ENCODE measurements at regions not wholly inside any gene's neighbourhood (a gene's known extent, or its start where the extent isn't known, plus 50 kb on each side); places are given as distances from the start of the nearest gene placed in this dataset.

DNA sequence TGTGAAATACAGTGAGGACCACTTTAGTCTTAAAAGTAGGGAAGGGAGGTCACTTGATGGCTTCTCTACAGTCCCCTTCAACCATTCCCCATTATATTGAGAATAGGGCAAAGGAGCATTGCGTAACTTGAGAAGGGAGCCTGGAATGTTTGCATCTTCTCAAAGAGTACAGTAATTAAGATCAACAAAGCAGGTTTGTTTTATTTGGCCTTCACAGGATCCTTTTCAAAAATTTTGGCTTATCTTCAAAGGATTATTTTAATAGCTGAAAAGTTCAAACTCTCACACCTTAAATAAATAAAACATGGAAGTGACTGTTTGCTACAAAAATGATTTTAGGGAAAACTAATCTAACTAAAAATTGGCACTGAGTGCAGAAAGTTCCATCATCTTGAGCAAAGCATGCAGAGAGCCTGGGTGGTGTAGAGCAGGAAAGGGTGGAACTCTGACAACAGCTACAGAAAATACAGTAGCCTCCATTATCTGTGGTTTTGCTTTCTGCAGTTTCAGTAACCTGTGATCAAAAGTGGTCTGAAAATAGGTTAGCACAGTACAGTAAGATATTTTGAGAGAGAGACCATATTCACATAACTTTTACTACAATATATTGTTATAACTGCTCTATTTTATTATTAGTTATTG, 214.0 kb downstream of the MDFIC start:
- DNase-seq: peak in 2 of 3 donors; percentile 25 to 50
- no CpG with 5 or more reads among the region's 1 CpG for WGBS (ENCODE audit: insufficient coverage)
- ChIA-PET CTCF (interaction anchor here (0.8 kb wide), 1 partner anchor 21 kb away, joined by 3 read pairs; no protein-coding TSS in a partner anchor), POLR2A (no interaction called here)
- Histone ChIP-seq H3K36me3 (ENCODE audit: control insufficient read depth in 4 of 4, insufficient read depth in 4 of 4, low read length in 3 of 4) (peaks cover 0 to 4% (median 0%) of the 10 kb centered on the region in 4 experiments), H3K4me1 (ENCODE audit: control extremely low read depth in 1 of 4, control insufficient read depth in 4 of 4, insufficient read depth in 4 of 4, low read length in 3 of 4) (peaks cover 12 to 36% (median 23%) of the 10 kb centered on the region in 4 experiments), H3K27ac (ENCODE audit: insufficient read depth in 1 of 2, low read depth in 1 of 2, low read length in 2 of 2, poor library complexity in 1 of 2, severe bottlenecking in 2 of 2) (no peak overlapping the region), H3K9me3 (ENCODE audit: control extremely low read depth in 1 of 5, control insufficient read depth in 4 of 5, insufficient read depth in 2 of 5, low read depth in 1 of 5, low read length in 4 of 5) (peaks cover 0 to 3% (median 0%) of the 10 kb centered on the region in 5 experiments), H3K4me3 (ENCODE audit: control insufficient read depth in 1 of 7, extremely low read depth in 1 of 7, insufficient read depth in 4 of 7, low read depth in 2 of 7, low read length in 6 of 7) (peak overlapping the region in 1 of 7 experiments; percentile 2), H3K27me3 (replicated peaks in 2 of 5; ENCODE audit: control insufficient read depth in 4 of 5, insufficient read depth in 5 of 5, low read length in 4 of 5) (no peaks in the 10 kb centered on the region)

DNA sequence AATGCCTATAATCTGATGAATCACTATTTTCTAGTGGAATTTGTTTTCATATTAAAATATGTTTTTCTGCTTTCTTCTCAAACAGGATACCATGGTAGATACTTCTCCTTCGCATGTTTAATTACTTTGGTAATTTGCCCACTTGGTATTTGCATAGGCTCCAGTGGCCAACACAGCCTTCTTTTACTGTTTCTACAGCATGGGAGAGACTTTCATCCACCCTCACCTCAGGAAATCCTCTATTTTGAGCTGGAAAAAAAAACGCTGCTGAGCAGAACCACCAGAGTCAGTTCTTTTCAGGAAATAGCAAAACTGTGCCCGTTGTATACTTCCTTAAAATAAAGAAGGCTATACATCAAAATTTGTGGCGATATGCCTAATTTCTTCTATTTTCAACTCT, 213.3 kb downstream of the MDFIC start:
- H3K36me3 ChIP-seq (ENCODE audit: control insufficient read depth in 4 of 4, insufficient read depth in 4 of 4, low read length in 3 of 4): peaks cover 0 to 4% (median 0%) of the 10 kb centered on the region in 4 experiments
- H3K4me1 ChIP-seq (ENCODE audit: control extremely low read depth in 1 of 4, control insufficient read depth in 4 of 4, insufficient read depth in 4 of 4, low read length in 3 of 4): peaks cover 12 to 36% (median 23%) of the 10 kb centered on the region in 4 experiments
- H3K4me3 ChIP-seq (ENCODE audit: control insufficient read depth in 1 of 7, extremely low read depth in 1 of 7, insufficient read depth in 4 of 7, low read depth in 2 of 7, low read length in 6 of 7): peak overlapping the region in 1 of 7 experiments; percentile 43
- POLR2A ChIA-PET: no interaction called here
- H3K9me3 ChIP-seq (ENCODE audit: control extremely low read depth in 1 of 5, control insufficient read depth in 4 of 5, insufficient read depth in 2 of 5, low read depth in 1 of 5, low read length in 4 of 5): peaks cover 0 to 6% (median 0%) of the 10 kb centered on the region in 5 experiments
- 0% methylated on average over 3 of the region's 4 CpGs for WGBS (ENCODE audit: insufficient coverage)
- H3K27me3 ChIP-seq (replicated peaks in 2 of 5; ENCODE audit: control insufficient read depth in 4 of 5, insufficient read depth in 5 of 5, low read length in 4 of 5): no peaks in the 10 kb centered on the region
- no peak overlapping the region for H3K27ac ChIP-seq (ENCODE audit: insufficient read depth in 1 of 2, low read depth in 1 of 2, low read length in 2 of 2, poor library complexity in 1 of 2, severe bottlenecking in 2 of 2)
- CTCF ChIA-PET: interaction anchor here (0.9 kb wide), 1 partner anchor 13 kb away, joined by 3 read pairs; no protein-coding TSS in a partner anchor
- DNase-seq: peak; percentile 17 to 75 (median 61)

- 96% methylated on average over 4 of the region's 5 CpGs for WGBS (ENCODE audit: insufficient coverage)
- Histone ChIP-seq H3K4me3 (ENCODE audit: control insufficient read depth in 1 of 7, extremely low read depth in 1 of 7, insufficient read depth in 4 of 7, low read depth in 2 of 7, low read length in 6 of 7) (no peak overlapping the region), H3K36me3 (ENCODE audit: control insufficient read depth in 4 of 4, insufficient read depth in 4 of 4, low read length in 3 of 4) (peaks cover 0 to 4% (median 0%) of the 10 kb centered on the region in 4 experiments), H3K27me3 (replicated peaks in 2 of 5; ENCODE audit: control insufficient read depth in 4 of 5, insufficient read depth in 5 of 5, low read length in 4 of 5) (no peaks in the 10 kb centered on the region), H3K4me1 (ENCODE audit: control extremely low read depth in 1 of 4, control insufficient read depth in 4 of 4, insufficient read depth in 4 of 4, low read length in 3 of 4) (peaks cover 12 to 36% (median 23%) of the 10 kb centered on the region in 4 experiments), H3K9me3 (ENCODE audit: control extremely low read depth in 1 of 5, control insufficient read depth in 4 of 5, insufficient read depth in 2 of 5, low read depth in 1 of 5, low read length in 4 of 5) (peaks cover 0 to 6% (median 0%) of the 10 kb centered on the region in 5 experiments), H3K27ac (ENCODE audit: insufficient read depth in 1 of 2, low read depth in 1 of 2, low read length in 2 of 2, poor library complexity in 1 of 2, severe bottlenecking in 2 of 2) (no peak overlapping the region)
- ChIA-PET POLR2A (no interaction called here), CTCF (interaction anchor here (1.3 kb wide), 2 partner anchors 20 to 268 kb away, joined by 3 read pairs; no protein-coding TSS in a partner anchor)
- no peak for DNase-seq
Observed at GRCh38 chr7:115133248-115133647, 211.4 kb downstream of the MDFIC start.

DNA sequence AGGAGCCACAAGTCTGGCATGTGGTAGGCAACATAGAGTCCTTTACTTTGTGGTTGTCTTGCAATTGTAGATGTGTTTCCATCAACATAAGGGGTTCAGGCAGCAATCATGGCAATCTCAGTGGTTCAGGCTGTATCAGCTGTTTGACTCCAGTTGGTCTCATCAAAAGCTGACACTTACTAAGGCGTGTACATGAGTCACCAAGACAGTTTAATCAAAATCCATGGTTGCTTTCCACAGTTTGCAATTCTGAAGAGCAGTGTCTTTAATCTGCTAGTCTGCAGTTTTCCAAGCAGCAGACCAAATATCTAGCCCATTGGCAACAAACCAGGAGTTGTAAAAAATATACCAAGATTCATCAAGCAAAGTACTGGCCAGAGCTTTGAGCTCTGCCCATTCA, 210.2 kb downstream of the MDFIC start:
- POLR2A ChIA-PET: no interaction called here
- Histone ChIP-seq H3K27me3 (replicated peaks in 2 of 5; ENCODE audit: control insufficient read depth in 4 of 5, insufficient read depth in 5 of 5, low read length in 4 of 5) (no peaks in the 10 kb centered on the region), H3K9me3 (ENCODE audit: control extremely low read depth in 1 of 5, control insufficient read depth in 4 of 5, insufficient read depth in 2 of 5, low read depth in 1 of 5, low read length in 4 of 5) (peaks cover 0 to 6% (median 0%) of the 10 kb centered on the region in 5 experiments), H3K36me3 (ENCODE audit: control insufficient read depth in 4 of 4, insufficient read depth in 4 of 4, low read length in 3 of 4) (peaks cover 0 to 4% (median 0%) of the 10 kb centered on the region in 4 experiments), H3K4me1 (ENCODE audit: control extremely low read depth in 1 of 4, control insufficient read depth in 4 of 4, insufficient read depth in 4 of 4, low read length in 3 of 4) (peaks cover 12 to 34% (median 24%) of the 10 kb centered on the region in 4 experiments), H3K4me3 (ENCODE audit: control insufficient read depth in 1 of 7, extremely low read depth in 1 of 7, insufficient read depth in 4 of 7, low read depth in 2 of 7, low read length in 6 of 7) (no peak overlapping the region), H3K27ac (ENCODE audit: insufficient read depth in 1 of 2, low read depth in 1 of 2, low read length in 2 of 2, poor library complexity in 1 of 2, severe bottlenecking in 2 of 2) (no peak overlapping the region)
- WGBS (ENCODE audit: insufficient coverage): 100% methylated on average over 1 of the region's 1 CpG
- DNase-seq: peak in 1 of 3 donors; percentile 7
- CTCF ChIA-PET: interaction anchor here (1.3 kb wide), 1 partner anchor 19 kb away, joined by 3 read pairs; no protein-coding TSS in a partner anchor

DNA sequence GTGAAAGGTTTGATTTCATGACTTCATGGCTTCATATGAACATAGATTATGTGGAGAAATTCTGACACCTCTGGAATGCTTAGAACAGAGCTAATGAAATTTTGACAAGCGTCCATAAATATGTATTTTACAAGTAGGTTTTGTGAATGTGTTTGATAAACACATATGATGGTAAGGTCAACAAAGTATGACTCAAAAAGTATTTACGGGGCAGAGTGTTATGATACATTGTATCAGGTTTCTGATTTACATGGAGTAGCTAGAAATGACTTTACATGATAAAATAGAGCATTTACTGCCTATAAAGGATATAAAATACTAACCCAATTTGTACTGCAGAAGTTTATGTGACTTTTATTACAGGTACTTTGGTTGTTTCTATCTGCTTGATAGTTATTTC, 206.3 kb downstream of the MDFIC start:
- ChIA-PET CTCF (interaction anchor here (1.1 to 1.6 kb wide), 2 partner anchors 22 to 26 kb away, joined by 3 read pairs; no protein-coding TSS in a partner anchor), POLR2A (interaction anchor here (0.6 kb wide), 1 partner anchor 14 kb away, joined by 5 read pairs; no protein-coding TSS in a partner anchor)

DNA sequence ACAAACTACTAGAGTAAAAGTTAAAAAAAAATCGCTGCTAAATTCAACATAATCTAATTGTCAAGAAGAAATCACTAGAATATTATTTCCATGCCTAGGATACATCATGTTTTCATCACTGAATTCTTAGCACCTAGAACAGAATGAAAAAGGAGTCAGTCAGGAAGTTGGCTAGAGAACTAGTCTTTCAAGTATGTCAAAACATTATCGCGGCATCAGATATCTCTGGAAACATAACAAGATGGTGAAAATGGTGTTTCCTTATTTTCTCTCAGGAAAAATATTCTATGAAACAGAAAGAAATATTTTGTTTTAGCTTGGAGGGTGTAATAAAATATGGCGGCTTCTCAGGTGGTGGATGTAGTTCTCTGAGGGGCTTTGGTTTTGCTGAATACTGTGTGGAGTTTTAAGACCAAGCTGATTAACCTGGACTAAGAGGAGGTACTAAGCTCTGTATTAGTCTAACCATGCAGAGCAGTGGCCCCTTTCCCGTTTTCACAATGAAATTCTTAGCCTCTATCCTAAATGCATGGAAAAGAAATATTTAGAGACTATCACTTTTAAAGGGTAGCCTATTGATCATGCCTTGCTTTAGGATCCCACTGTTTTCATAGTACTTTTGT, 205.6 kb downstream of the MDFIC start:
- H3K27me3 ChIP-seq (replicated peaks in 2 of 5; ENCODE audit: control insufficient read depth in 4 of 5, insufficient read depth in 5 of 5, low read length in 4 of 5): no peaks in the 10 kb centered on the region
- no peak overlapping the region for H3K4me3 ChIP-seq (ENCODE audit: control insufficient read depth in 1 of 7, extremely low read depth in 1 of 7, insufficient read depth in 4 of 7, low read depth in 2 of 7, low read length in 6 of 7)
- H3K9me3 ChIP-seq (ENCODE audit: control extremely low read depth in 1 of 5, control insufficient read depth in 4 of 5, insufficient read depth in 2 of 5, low read depth in 1 of 5, low read length in 4 of 5): peaks cover 0 to 3% (median 0%) of the 10 kb centered on the region in 5 experiments
- H3K4me1 ChIP-seq (ENCODE audit: control extremely low read depth in 1 of 4, control insufficient read depth in 4 of 4, insufficient read depth in 4 of 4, low read length in 3 of 4): peaks cover 0 to 6% (median 3%) of the 10 kb centered on the region in 4 experiments
- CTCF ChIA-PET: interaction anchor here (1.1 kb wide), 1 partner anchor 25 kb away, joined by 3 read pairs; no protein-coding TSS in a partner anchor
- peak in 2 of 3 donors; percentile 20 to 50 for DNase-seq
- 55% methylated on average over 5 of the region's 5 CpGs for WGBS (ENCODE audit: insufficient coverage)
- POLR2A ChIA-PET: interaction anchor here (0.6 kb wide), 1 partner anchor 14 kb away, joined by 5 read pairs; no protein-coding TSS in a partner anchor
- H3K27ac ChIP-seq (ENCODE audit: insufficient read depth in 1 of 2, low read depth in 1 of 2, low read length in 2 of 2, poor library complexity in 1 of 2, severe bottlenecking in 2 of 2): no peak overlapping the region
- H3K36me3 ChIP-seq (ENCODE audit: control insufficient read depth in 4 of 4, insufficient read depth in 4 of 4, low read length in 3 of 4): peaks cover 0 to 4% (median 0%) of the 10 kb centered on the region in 4 experiments

More for the DNA sequence above, 206.3 kb downstream of the MDFIC start:
- no peak for DNase-seq
- H3K4me3 ChIP-seq (ENCODE audit: control insufficient read depth in 1 of 7, extremely low read depth in 1 of 7, insufficient read depth in 4 of 7, low read depth in 2 of 7, low read length in 6 of 7): no peak overlapping the region
- peaks cover 0 to 4% (median 0%) of the 10 kb centered on the region in 4 experiments for H3K36me3 ChIP-seq (ENCODE audit: control insufficient read depth in 4 of 4, insufficient read depth in 4 of 4, low read length in 3 of 4)
- H3K4me1 ChIP-seq (ENCODE audit: control extremely low read depth in 1 of 4, control insufficient read depth in 4 of 4, insufficient read depth in 4 of 4, low read length in 3 of 4): peaks cover 0 to 5% (median 2%) of the 10 kb centered on the region in 4 experiments
- whole genome bisulfite sequencing (ENCODE audit: insufficient coverage): no CpG with 5 or more reads among the region's 2 CpGs
- H3K9me3 ChIP-seq (ENCODE audit: control extremely low read depth in 1 of 5, control insufficient read depth in 4 of 5, insufficient read depth in 2 of 5, low read depth in 1 of 5, low read length in 4 of 5): peaks cover 0 to 6% (median 0%) of the 10 kb centered on the region in 5 experiments
- no peaks in the 10 kb centered on the region for H3K27me3 ChIP-seq (replicated peaks in 2 of 5; ENCODE audit: control insufficient read depth in 4 of 5, insufficient read depth in 5 of 5, low read length in 4 of 5)
- no peak overlapping the region for H3K27ac ChIP-seq (ENCODE audit: insufficient read depth in 1 of 2, low read depth in 1 of 2, low read length in 2 of 2, poor library complexity in 1 of 2, severe bottlenecking in 2 of 2)

Measured in common myeloid progenitor, CD34-positive (primary cell).